MCF 10A (cell line): ENCODE measurements at regions not wholly inside any gene's neighbourhood (a gene's known extent, or its start where the extent isn't known, plus 50 kb on each side); places are given as distances from the start of the nearest gene placed in this dataset.

Source experiments
- BruUV-seq: library from RNA; stranded (reverse); fragments of 400-500 nt; replicated peaks from 2 replicates; lab custom pipeline; 2021; lab: Mats Ljungman, UMichigan
- CTCF ChIA-PET: fragments of 300-600 bp; sonication (Branson Sonifier 250); formaldehyde crosslinking; extraction: SDS; loops from one replicate; lab custom pipeline; 2021; ENCODE audit warnings: antibody characterized with exemption, inconsistent platforms; lab: Yijun Ruan, JAX
- POLR2A ChIA-PET: fragments of 300-600, 350-650 bp; sonication (Branson Sonifier 250); formaldehyde crosslinking; extraction: SDS; loops from one replicate; lab custom pipeline; 2020; ENCODE audit warnings: antibody characterized with exemption, inconsistent platforms; lab: Yijun Ruan, JAX
- DNase-seq: peaks from one replicate; pipeline ENCODE4 v3.0.0-alpha.2; 2018; ENCODE audit not compliant: unreplicated experiment
- H3K27ac Mint-ChIP-seq: one replicate; pipeline ENCODE4 v1.8.0; 2022; ENCODE audit warnings: mild to moderate bottlenecking, low read depth, mixed read lengths; ENCODE audit not compliant: unreplicated experiment
- H3K27me3 Mint-ChIP-seq: one replicate; pipeline ENCODE4 v1.8.0; 2022; ENCODE audit warnings: mixed read lengths; ENCODE audit not compliant: insufficient read depth, unreplicated experiment
- H3K36me3 Mint-ChIP-seq: one replicate; pipeline ENCODE4 v1.8.0; 2022; ENCODE audit warnings: mild to moderate bottlenecking, moderate library complexity, mixed read lengths; ENCODE audit not compliant: insufficient read depth, unreplicated experiment
- H3K4me1 Mint-ChIP-seq: one replicate; pipeline ENCODE4 v1.8.0; 2022; ENCODE audit warnings: mixed read lengths; ENCODE audit not compliant: insufficient read depth, unreplicated experiment
- H3K4me3 Mint-ChIP-seq: one replicate; pipeline ENCODE4 v1.8.0; 2022; ENCODE audit warnings: mild to moderate bottlenecking, moderate library complexity, mixed read lengths; ENCODE audit not compliant: unreplicated experiment
- H3K9me3 Mint-ChIP-seq: one replicate; pipeline ENCODE4 v1.8.0; 2022; ENCODE audit warnings: mixed read lengths; ENCODE audit not compliant: unreplicated experiment
- intact Hi-C: fragments of 100-400 bp; cut with micrococcal nuclease; formaldehyde crosslinking; loops from 2 replicates; pipeline ENCODE4 v1.14.1; 2022
- TF ChIP-seq, protein P1 (sequence below): fragments of 200-600 bp; IDR thresholded peaks from one replicate; pipeline ENCODE4 v1.8.0; 2022; ENCODE audit warnings: antibody characterized with exemption, mild to moderate bottlenecking; ENCODE audit not compliant: unreplicated experiment

GRCh38 chr17:27944546-27945332 lies 51.6 kb upstream of the LYRM9 start:
- intact Hi-C loops, result no loop called here
- CTCF ChIA-PET, result no interaction called here
- DNase-seq, result no peak
- Mint-ChIP-seq H3K27ac (no peak overlapping the region), H3K36me3 (no peaks in the 10 kb centered on the region), H3K4me1 (no peaks in the 10 kb centered on the region), H3K4me3 (no peak overlapping the region), H3K9me3 (no peaks in the 10 kb centered on the region), H3K27me3 (no peaks in the 10 kb centered on the region)
- POLR2A ChIA-PET, result no interaction called here
- BruUV-seq, result no TSS peak
- TF ChIP-seq, protein P1, sequence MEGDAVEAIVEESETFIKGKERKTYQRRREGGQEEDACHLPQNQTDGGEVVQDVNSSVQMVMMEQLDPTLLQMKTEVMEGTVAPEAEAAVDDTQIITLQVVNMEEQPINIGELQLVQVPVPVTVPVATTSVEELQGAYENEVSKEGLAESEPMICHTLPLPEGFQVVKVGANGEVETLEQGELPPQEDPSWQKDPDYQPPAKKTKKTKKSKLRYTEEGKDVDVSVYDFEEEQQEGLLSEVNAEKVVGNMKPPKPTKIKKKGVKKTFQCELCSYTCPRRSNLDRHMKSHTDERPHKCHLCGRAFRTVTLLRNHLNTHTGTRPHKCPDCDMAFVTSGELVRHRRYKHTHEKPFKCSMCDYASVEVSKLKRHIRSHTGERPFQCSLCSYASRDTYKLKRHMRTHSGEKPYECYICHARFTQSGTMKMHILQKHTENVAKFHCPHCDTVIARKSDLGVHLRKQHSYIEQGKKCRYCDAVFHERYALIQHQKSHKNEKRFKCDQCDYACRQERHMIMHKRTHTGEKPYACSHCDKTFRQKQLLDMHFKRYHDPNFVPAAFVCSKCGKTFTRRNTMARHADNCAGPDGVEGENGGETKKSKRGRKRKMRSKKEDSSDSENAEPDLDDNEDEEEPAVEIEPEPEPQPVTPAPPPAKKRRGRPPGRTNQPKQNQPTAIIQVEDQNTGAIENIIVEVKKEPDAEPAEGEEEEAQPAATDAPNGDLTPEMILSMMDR, result no peak

DNA sequence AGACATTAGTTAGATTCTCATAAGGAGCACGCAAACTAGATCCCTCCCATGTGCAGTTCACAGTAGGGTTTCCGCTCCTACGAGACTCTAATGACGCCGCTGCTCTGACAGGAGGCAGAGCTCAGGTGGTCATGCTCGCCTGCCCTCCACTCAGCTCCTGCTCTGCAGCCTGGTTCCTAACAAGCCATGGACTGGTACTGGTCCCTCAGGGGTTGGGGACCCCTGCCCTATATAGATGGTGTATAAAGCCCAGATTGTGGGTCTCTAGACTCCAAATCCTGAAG lies 52.1 kb upstream of the LYRM9 start:
- CTCF ChIA-PET, result no interaction called here
- POLR2A ChIA-PET, result no interaction called here
- no peak for DNase-seq
- intact Hi-C loops, result no loop called here
- Mint-ChIP-seq H3K9me3 (no peaks in the 10 kb centered on the region), H3K4me3 (no peak overlapping the region), H3K4me1 (no peaks in the 10 kb centered on the region), H3K27ac (no peak overlapping the region), H3K36me3 (no peaks in the 10 kb centered on the region), H3K27me3 (no peaks in the 10 kb centered on the region)
- TF ChIP-seq, protein P1, result no peak
- BruUV-seq, result no TSS peak

DNA sequence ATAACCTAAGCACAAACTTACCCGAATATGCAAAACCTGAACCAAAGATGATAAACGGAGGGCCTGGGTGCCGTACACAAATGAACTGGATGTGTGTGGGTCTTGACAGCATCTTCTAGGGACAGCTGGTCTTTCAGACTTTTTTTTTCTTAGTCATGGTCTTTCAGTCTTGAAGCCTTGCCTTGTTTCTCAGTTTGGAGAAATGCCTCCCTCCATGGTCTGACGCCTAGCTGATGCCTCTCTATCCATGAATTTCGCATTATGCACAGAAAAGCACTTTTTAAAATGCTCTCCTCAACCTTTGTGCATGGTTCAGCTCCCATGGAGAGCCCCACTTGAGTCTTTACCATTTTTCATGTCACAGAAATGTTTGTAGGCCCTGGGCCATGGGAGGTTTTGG lies 52.8 kb upstream of the LYRM9 start:
- ChIA-PET POLR2A (no interaction called here), CTCF (no interaction called here)
- Mint-ChIP-seq H3K36me3 (no peaks in the 10 kb centered on the region), H3K4me1 (no peaks in the 10 kb centered on the region), H3K9me3 (no peaks in the 10 kb centered on the region), H3K4me3 (no peak overlapping the region), H3K27ac (no peak overlapping the region), H3K27me3 (no peaks in the 10 kb centered on the region)
- intact Hi-C loops, result no loop called here
- TF ChIP-seq, protein P1, result no peak
- BruUV-seq, result no TSS peak
- DNase-seq, result no peak

GRCh38 chr17:27946513-27946912 lies 53.3 kb upstream of the LYRM9 start:
- no peaks in the 10 kb centered on the region for H3K4me1 Mint-ChIP-seq
- no peak overlapping the region for H3K27ac Mint-ChIP-seq
- CTCF ChIA-PET, result no interaction called here
- TF ChIP-seq, protein P1, result no peak
- no peaks in the 10 kb centered on the region for H3K9me3 Mint-ChIP-seq
- POLR2A ChIA-PET, result no interaction called here
- H3K27me3 Mint-ChIP-seq, result no peaks in the 10 kb centered on the region
- no peaks in the 10 kb centered on the region for H3K36me3 Mint-ChIP-seq
- BruUV-seq, result no TSS peak
- no peak for DNase-seq
- no peak overlapping the region for H3K4me3 Mint-ChIP-seq
- intact Hi-C loops, result no loop called here
